Fibroblast of skin of right quadriceps (primary cell): ENCODE measurements at regions not wholly inside any gene's neighbourhood (a gene's known extent, or its start where the extent isn't known, plus 50 kb on each side); places are given as distances from the start of the nearest gene placed in this dataset.
"Not testable (repeated sequence)": the region's sequence is repeated elsewhere in the genome, so short reads cannot be mapped to it uniquely, and the experiment has no call there.

Experiments used
- DNase-seq: peaks from one replicate; pipeline ENCODE4 v3.0.0-alpha.2; 2013

GRCh38 chr13:73832825-73833224 is 301.4 kb downstream of the KLF12 start:
- DNase-seq: no peak

DNA sequence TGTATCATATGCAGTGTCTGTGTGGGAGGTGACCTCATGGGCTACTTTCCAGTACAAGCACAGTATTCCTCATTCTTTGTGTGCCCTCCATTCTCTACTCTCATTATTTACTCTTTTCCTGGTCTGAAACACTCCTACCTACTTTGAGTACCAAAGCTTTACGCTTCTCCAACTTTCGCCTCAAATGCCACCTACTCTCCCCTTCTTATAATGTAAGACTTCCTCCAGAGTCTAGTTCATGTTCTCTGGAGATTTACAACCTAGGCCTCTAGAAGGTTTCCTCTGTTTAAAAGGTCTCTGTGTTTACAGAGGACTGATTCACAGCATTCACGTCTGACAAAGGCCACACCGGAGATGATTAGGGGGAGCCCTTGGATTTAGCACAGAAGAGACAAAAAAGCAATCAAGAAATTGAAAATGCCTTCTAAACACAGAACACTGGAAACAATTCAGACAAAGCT is 302.0 kb downstream of the KLF12 start:
- DNase-seq: no peak

DNA sequence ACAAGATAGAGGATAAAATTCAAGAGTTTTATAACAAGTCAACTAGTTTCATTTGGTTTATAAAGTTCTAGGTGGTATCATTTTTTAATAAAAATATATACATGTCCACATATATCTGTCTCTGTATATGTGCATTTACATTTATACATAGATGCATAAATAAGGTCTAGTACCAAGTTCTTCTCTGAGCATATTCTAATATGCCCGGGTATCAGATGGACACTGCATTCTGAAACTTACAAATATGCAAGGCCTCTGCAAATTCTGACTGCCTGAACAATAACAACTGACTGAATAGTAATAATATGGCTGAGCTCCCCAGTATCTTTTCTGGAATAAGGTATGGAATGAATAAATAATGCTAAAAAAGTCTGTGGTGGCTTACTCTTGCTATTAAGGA is 304.8 kb downstream of the KLF12 start:
- no peak for DNase-seq

DNA sequence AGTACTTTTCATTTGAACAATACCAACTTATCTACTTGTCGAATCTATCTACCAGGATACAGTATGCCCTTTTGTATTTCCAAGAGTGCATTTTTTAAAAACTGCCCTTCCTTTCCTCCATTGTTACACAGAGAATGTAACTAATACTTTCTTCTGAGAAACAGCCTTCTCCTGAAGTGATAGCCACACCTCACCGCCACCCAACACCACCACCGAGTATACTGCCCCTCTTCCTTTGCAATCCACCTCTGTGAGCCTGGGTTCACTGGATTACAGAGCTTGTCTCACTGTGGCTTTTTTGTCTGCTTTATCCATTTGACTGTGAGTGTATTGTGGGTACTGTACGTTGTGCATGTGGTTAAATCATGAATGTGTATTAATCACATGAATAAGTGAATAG is 305.4 kb downstream of the KLF12 start:
- DNase-seq: no peak

GRCh38 chr13:73827434-73827833 is 306.8 kb downstream of the KLF12 start:
- no peak for DNase-seq

GRCh38 chr13:73825143-73825542 is 309.1 kb downstream of the KLF12 start:
- DNase-seq: no peak

- DNase-seq: no peak
Measured at GRCh38 chr13:73822668-73823592, 311.3 kb downstream of the KLF12 start.

- no peak for DNase-seq
Measured at GRCh38 chr13:73820688-73821087, 313.5 kb downstream of the KLF12 start.

DNA sequence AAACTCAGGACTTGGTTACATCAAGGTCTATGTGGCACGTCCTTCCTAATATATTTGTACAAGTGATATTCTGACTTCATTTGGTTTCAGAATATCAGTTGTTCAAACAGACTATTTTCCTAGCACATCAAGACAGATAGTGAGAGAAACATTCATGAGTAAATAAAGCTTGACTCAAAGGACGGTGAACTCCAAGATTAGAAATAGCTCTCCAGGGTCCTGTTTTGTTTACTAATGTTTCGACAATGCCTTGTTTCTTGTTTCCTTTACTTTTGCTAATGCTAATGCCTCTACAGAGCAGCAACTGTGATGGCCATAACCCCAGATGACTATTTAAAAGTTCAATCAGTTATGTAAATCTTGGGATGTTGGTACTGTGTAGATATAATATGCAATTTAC is 313.9 kb downstream of the KLF12 start:
- no peak for DNase-seq

DNA sequence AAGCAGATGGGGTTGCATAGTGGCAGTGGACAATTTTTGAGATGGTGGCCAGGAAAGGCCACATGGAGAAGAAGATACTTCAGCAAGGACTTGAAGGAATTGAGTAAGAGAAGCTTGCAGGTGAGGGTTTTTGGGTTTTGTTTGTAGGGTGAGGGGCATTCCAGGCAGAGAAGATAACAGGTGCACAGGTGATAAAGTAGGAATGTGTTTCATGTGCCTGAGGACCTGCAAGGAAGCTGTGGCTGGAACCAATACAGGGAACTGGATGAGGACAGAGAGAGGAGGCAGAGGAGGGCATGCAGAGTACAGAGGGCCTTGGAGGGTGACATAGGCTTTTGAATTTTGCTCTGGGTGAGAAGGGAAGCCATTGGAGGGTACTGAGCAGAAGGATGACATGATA is 314.5 kb downstream of the KLF12 start:
- no peak for DNase-seq

DNA sequence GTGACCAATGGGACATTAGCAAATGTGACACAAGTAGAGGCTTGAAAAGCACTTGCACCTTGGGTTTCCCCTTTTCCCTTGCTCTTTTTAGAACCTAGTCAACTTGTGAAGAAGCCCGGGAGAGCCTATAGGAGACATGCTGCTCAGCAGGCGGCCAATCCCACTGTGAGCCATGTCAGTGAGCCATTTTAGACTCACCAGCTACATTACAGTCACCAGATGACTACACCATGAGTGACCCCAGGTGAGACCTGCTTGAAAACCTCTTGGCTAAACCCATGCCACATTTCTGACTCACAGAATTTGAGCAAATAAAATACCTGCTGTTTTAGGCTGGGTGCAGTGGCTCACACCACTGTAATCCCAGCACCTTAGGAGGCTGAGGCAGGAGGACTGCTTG is 317.5 kb downstream of the KLF12 start:
- DNase-seq: no peak

DNA sequence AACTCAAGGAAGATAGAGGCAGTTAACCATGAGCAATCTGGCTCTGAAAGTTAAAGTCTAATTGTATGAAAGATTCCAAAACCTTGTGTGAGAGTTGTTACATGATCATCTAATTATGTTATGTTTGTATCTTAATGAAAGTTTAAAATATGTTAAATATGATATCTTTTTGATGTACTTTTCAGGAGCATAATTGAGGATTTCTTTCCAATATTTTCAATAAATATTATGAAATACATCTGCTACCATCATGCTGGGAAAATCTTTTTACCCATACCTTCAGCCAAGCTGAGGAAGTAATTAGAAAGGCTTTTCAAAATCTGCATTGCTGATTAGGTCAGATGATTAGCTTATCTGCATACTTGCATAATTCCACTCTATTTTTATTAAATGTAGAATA is 318.4 kb downstream of the KLF12 start:
- DNase-seq: no peak

GRCh38 chr13:73810647-73811046 is 323.6 kb downstream of the KLF12 start:
- DNase-seq: no peak

GRCh38 chr13:73809561-73809960 is 324.6 kb downstream of the KLF12 start:
- DNase-seq: no peak

DNA sequence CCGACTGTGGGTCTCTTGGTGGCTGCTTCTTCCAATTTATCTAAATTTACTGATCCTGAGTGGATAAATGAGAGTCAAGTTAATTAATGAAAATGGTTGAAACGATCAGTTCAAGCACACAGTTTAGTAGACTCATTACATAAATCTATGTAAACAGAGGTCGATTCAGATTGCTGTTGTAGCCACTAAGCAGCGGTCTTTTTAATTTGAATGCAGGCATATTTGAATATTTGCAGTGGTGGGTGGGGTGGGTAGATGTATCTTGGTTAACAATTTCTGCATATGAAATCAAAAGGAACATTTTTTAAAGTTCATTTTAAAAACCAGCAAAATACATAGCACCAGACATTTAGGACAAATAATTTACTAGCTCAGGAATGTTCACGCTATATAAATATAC is 325.9 kb downstream of the KLF12 start:
- DNase-seq: no peak

- not testable (repeated sequence) for DNase-seq
Measured at GRCh38 chr13:73805326-73805958, 328.8 kb downstream of the KLF12 start.

DNA sequence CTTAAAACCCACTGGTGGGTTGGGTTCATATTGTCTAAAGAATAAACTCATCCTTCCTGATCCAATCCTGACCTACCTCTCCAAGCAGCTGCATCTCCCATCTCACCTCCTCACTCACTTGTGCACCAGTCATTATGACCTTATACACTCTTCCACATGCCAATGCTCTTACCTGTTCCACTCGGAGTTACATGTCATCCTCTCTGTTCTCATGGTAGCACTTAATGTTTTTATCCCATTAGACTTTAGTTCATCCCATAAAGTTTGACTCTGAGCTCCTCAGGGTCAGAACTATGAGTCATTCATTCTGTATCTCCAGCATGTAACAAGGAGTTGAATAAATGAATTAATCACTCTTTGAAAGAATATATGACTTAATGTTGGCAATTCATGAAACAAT is 330.2 kb downstream of the KLF12 start:
- DNase-seq: peak; percentile 66

- DNase-seq: no peak
Measured at GRCh38 chr13:73800011-73800410, 334.2 kb downstream of the KLF12 start.

GRCh38 chr13:73794755-73795154 is 339.4 kb downstream of the KLF12 start:
- DNase-seq: no peak

GRCh38 chr13:73793361-73793760 is 340.8 kb downstream of the KLF12 start:
- no peak for DNase-seq

DNA sequence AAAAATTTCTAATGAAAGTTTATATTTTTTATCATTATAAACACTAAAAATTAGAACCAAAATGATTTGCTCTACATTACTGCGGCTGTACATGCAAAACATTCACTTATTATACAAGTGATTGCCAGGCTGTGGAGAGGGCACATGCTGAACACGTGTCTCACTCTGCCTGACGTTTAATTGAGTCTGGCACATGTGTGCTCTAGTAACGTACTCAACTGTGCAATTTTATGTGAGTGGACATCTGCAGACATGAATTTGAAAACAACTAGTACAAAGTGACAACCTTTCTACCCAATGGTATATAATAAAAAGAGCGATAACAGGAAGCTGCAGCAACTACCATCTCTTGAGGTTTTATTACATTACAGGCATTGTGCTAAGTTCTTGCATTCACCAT is 341.4 kb downstream of the KLF12 start:
- no peak for DNase-seq

DNA sequence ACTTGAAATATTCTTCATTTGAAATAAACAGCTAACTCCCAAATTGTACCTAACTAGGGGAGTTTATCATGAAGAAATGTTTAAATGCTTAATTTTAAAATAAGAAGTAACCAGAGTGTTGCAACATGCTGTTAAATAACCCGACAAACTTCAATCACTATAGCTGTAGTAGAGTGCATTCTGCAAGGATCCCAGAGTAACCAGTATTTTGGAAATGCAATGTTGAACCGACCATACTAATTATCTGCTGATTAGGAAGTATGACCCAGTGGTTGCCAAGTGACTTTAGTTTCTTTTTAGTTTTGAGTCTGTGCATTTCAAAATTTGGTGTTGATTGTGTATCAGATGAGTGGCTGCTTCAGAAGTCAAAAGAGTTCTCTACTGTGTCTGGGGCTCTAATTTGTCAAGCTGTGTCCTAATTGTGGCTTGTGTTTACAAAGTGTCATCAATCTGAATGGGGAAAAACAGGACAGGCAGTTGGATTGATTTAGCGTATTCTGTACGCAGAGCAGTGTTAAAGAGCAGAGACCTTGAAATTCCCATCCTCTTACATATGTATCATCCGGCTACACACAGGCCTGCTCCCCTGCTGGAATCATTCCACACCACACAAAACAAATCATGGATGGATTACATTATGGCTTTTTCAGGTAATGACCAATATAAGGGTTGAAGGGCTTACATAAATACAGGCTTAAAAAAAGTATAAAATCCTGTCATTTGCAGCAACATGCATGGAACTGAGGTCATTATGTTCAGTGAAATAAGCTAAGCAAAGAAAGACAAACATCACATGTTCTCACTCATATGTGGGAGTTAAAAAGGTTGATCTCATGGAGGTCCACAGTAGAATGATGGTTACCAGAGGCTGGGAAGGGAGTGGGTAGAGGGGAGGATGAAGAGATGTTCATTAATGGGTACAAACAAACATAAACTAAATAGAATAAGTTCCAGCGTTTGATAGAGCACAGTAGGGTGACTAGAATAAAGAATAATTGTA is 351.5 kb downstream of the KLF12 start:
- DNase-seq: no peak

DNA sequence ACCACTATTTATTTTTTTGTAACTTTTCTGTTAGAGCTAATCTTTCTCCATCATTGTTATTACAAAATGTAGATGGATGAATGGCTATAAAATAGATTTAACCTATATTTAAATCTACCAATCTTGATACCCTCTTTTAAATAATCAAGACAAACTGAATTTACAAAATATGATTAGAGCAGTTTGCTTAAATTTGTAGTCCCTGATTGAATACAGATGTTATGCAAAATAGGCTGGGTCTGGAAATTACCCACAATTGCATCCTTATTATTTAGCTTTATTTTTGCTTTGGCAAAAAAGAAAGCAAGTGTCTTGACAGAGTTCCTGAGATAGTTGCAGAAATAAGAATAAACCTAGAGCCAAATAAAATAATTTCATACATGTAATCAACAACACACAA is 352.8 kb downstream of the KLF12 start:
- DNase-seq: no peak
